IMR-90 (cell line): ENCODE measurements at regions not wholly inside any gene's neighbourhood (a gene's known extent, or its start where the extent isn't known, plus 50 kb on each side); places are given as distances from the start of the nearest gene placed in this dataset.

Source experiments
- ATAC-seq: fragments of 200-7000 bp; cut with Tn5 transposase; 2 replicates; pipeline ENCODE4 v1.9.1; 2020; ENCODE audit warnings: low read depth, mild to moderate bottlenecking, moderate library complexity
- BruUV-seq: library from RNA; stranded (reverse); fragments of 400-500 nt; replicated peaks from 2 replicates; lab custom pipeline; 2021; lab: Mats Ljungman, UMichigan
- CTCF ChIA-PET: fragments of 300-600 bp; formaldehyde crosslinking; extraction: SDS; loops from one replicate; lab custom pipeline; 2021; ENCODE audit warnings: antibody characterized with exemption; lab: Yijun Ruan, JAX
- POLR2A ChIA-PET: fragments of 300-600 bp; sonication (Branson Sonifier 250); formaldehyde crosslinking; loops from one replicate; lab custom pipeline; 2022; ENCODE audit warnings: antibody characterized with exemption; ENCODE audit not compliant: unreplicated experiment; lab: Charles Lee
- DNase-seq: peaks from one replicate; pipeline ENCODE4 v3.0.0; 2013
- H2AFZ ChIP-seq: replicated peaks from 2 replicates; pipeline ENCODE3; 2013; ENCODE audit warnings: low read length, mild to moderate bottlenecking; ENCODE audit not compliant: poor library complexity
- H2AK5ac ChIP-seq: 2 replicates; pipeline ENCODE4 v1.6.1; 2013; ENCODE audit warnings: low read depth, low read length, inconsistent platforms
- H2AK9ac ChIP-seq: replicated peaks from 2 replicates; pipeline ENCODE3; 2013; ENCODE audit warnings: mild to moderate bottlenecking, low read depth, low read length, moderate library complexity; ENCODE audit not compliant: poor library complexity
- H2BK120ac ChIP-seq: 2 replicates; pipeline ENCODE4 v1.6.1; 2013; ENCODE audit warnings: low read depth, low read length, inconsistent platforms
- H2BK15ac ChIP-seq: 3 replicates; pipeline ENCODE4 v1.6.1; 2013; ENCODE audit warnings: low read depth, low read length, inconsistent platforms
- H2BK20ac ChIP-seq: 2 replicates; pipeline ENCODE4 v1.6.1; 2013; ENCODE audit warnings: low read depth, mild to moderate bottlenecking, inconsistent platforms, low read length, moderate library complexity
- H2BK5ac ChIP-seq: 2 replicates; pipeline ENCODE4 v1.6.1; 2013; ENCODE audit warnings: mild to moderate bottlenecking, low read depth, low read length, inconsistent platforms; ENCODE audit not compliant: poor library complexity, severe bottlenecking
- H3K14ac ChIP-seq: replicated peaks from 2 replicates; pipeline ENCODE4 v1.6.1; 2013; ENCODE audit warnings: low read depth, low read length, inconsistent platforms
- H3K18ac ChIP-seq: 2 replicates; pipeline ENCODE4 v1.6.1; 2013; ENCODE audit warnings: low read depth, low read length, control low read depth
- H3K23ac ChIP-seq: 2 replicates; pipeline ENCODE4 v1.6.1; 2013; ENCODE audit warnings: low read depth, low read length, inconsistent platforms
- H3K27ac ChIP-seq: 2 replicates; pipeline ENCODE4 v1.5.1; 2013; ENCODE audit warnings: mild to moderate bottlenecking, control low read depth, low read length; ENCODE audit not compliant: insufficient read depth
- H3K27me3 ChIP-seq: 2 replicates; pipeline ENCODE4 v1.6.1; 2013; ENCODE audit warnings: low read length; ENCODE audit not compliant: control insufficient read depth, insufficient read depth
- H3K36me3 ChIP-seq: 2 replicates; pipeline ENCODE4 v1.6.1; 2013; ENCODE audit warnings: low read length, mixed read lengths; ENCODE audit not compliant: control insufficient read depth, insufficient read depth
- H3K4ac ChIP-seq: 2 replicates; pipeline ENCODE4 v1.6.1; 2013; ENCODE audit warnings: low read depth, low read length, inconsistent platforms
- H3K4me1 ChIP-seq: 2 replicates; pipeline ENCODE4 v1.6.1; 2013; ENCODE audit warnings: low read length, mixed read lengths; ENCODE audit not compliant: control insufficient read depth, insufficient read depth
- H3K4me2 ChIP-seq: 2 replicates; pipeline ENCODE4 v1.6.1; 2013; ENCODE audit warnings: low read depth, mild to moderate bottlenecking, control low read depth, low read length, moderate library complexity
- H3K4me3 ChIP-seq: 2 replicates; pipeline ENCODE4 v1.5.1; 2013; ENCODE audit warnings: low read depth, mild to moderate bottlenecking, control low read depth, low read length, moderate library complexity; ENCODE audit not compliant: insufficient read depth
- H3K56ac ChIP-seq: 2 replicates; pipeline ENCODE4 v1.6.1; 2013; ENCODE audit warnings: low read length, inconsistent platforms; ENCODE audit not compliant: insufficient read depth; ENCODE audit errors: extremely low read depth
- H3K79me1 ChIP-seq, 2 experiments: 2 replicates each; pipeline ENCODE4 v1.6.1; 2013; ENCODE audit warnings: low read length in 2 of 2, inconsistent platforms in 1 of 2, low read depth in 1 of 2
- H3K9ac ChIP-seq: 2 replicates; pipeline ENCODE4 v1.6.1; 2013; ENCODE audit warnings: low read depth, low read length, control low read depth
- H3K9me1 ChIP-seq: 2 replicates; pipeline ENCODE4 v1.6.1; 2013; ENCODE audit warnings: low read length, inconsistent platforms; ENCODE audit not compliant: insufficient read depth
- H3K9me3 ChIP-seq: 2 replicates; pipeline ENCODE4 v1.6.1; 2013; ENCODE audit warnings: low read length; ENCODE audit not compliant: control insufficient read depth, insufficient read depth
- H4K20me1 ChIP-seq: 2 replicates; pipeline ENCODE4 v1.6.1; 2013; ENCODE audit warnings: low read length, inconsistent platforms; ENCODE audit not compliant: insufficient read depth
- H4K5ac ChIP-seq: 2 replicates; pipeline ENCODE4 v1.6.1; 2013; ENCODE audit warnings: mild to moderate bottlenecking, low read depth, low read length, control low read depth
- H4K8ac ChIP-seq, 2 experiments: 2 replicates each; pipeline ENCODE4 v1.6.1; 2013; ENCODE audit warnings: low read depth in 2 of 2, low read length in 2 of 2, control low read depth in 1 of 2, inconsistent platforms in 1 of 2
- H4K91ac ChIP-seq: 2 replicates; pipeline ENCODE4 v1.6.1; 2013; ENCODE audit warnings: low read depth, low read length, inconsistent platforms; ENCODE audit not compliant: insufficient read depth
- BHLHE40 ChIP-seq: fragments of 150-350 bp; IDR thresholded peaks from 2 replicates; pipeline ENCODE4 v1.6.1; 2016; ENCODE audit warnings: mild to moderate bottlenecking, low read depth, low read length
- CEBPB ChIP-seq: IDR thresholded peaks from 2 replicates; pipeline ENCODE4 v1.6.1; 2012; ENCODE audit warnings: low read depth, low read length, improper control_type of control experiment
- ELK1 ChIP-seq: fragments of 150-350 bp; IDR thresholded peaks from 2 replicates; pipeline ENCODE4 v1.6.1; 2016; ENCODE audit warnings: low read depth, mild to moderate bottlenecking, low read length, moderate library complexity, borderline replicate concordance
- FOS ChIP-seq: fragments of 150-350 bp; IDR thresholded peaks from 2 replicates; pipeline ENCODE4 v1.6.1; 2016; ENCODE audit warnings: low read depth, low read length
- MAFK ChIP-seq: IDR thresholded peaks from 2 replicates; pipeline ENCODE4 v1.6.1; 2012; ENCODE audit warnings: low read depth, low read length, improper control_type of control experiment
- MAZ ChIP-seq: IDR thresholded peaks from 2 replicates; pipeline ENCODE4 v1.6.1; 2012; ENCODE audit warnings: low read depth, mild to moderate bottlenecking, low read length, improper control_type of control experiment, moderate library complexity, borderline replicate concordance
- MXI1 ChIP-seq: IDR thresholded peaks from 2 replicates; pipeline ENCODE4 v1.6.1; 2012; ENCODE audit warnings: low read depth, mild to moderate bottlenecking, low read length, moderate library complexity, borderline replicate concordance
- NFE2L2 ChIP-seq: fragments of 150-350 bp; IDR thresholded peaks from 2 replicates; pipeline ENCODE4 v1.6.1; 2016; ENCODE audit warnings: low read depth, mild to moderate bottlenecking, low read length
- POLR2A ChIP-seq: IDR thresholded peaks from 2 replicates; pipeline ENCODE4 v1.6.1; 2012; ENCODE audit warnings: mild to moderate bottlenecking, low read depth, low read length
- RAD21 ChIP-seq: IDR thresholded peaks from 2 replicates; pipeline ENCODE4 v1.6.1; 2012; ENCODE audit warnings: low read length, improper control_type of control experiment
- RCOR1 ChIP-seq: IDR thresholded peaks from 2 replicates; pipeline ENCODE4 v1.6.1; 2012; ENCODE audit warnings: mild to moderate bottlenecking, low read length, improper control_type of control experiment; ENCODE audit not compliant: insufficient replicate concordance
- RFX5 ChIP-seq: IDR thresholded peaks from 2 replicates; pipeline ENCODE4 v1.8.0; 2012; ENCODE audit warnings: low read depth, mild to moderate bottlenecking, low read length, moderate library complexity
- SMC3 ChIP-seq: fragments of 150-350 bp; IDR thresholded peaks from 2 replicates; pipeline ENCODE4 v1.6.1; 2016; ENCODE audit warnings: low read depth, mild to moderate bottlenecking, antibody characterized with exemption, low read length, moderate library complexity
- WGBS, 2 experiments: methylation state at CpG; one replicate each; pipeline versions ENCODE4 v1.1.5 to v1.1.7; 2013; ENCODE audit warnings: missing lambda C conversion rate in 2 of 2; ENCODE audit not compliant: insufficient read length in 1 of 2; ENCODE audit errors: extremely low coverage in 2 of 2; 5-methylcytosine and 5-hydroxymethylcytosine counted together
- dilution Hi-C: fragments of 300-500 bp; cut with HindIII; formaldehyde crosslinking; loops from one replicate; pipeline ENCODE4 v1.14.3; 2018; ENCODE audit warnings: low sequenced_read_pairs; ENCODE audit not compliant: unreplicated experiment
- in situ Hi-C: fragments of 300-500 bp; cut with MboI; formaldehyde crosslinking; loops from 3 replicates; pipeline ENCODE4 v1.14.3; 2019; ENCODE audit warnings: low sequenced_read_pairs, inconsistent platforms, mixed read lengths
- intact Hi-C: fragments of 100-400 bp; cut with micrococcal nuclease; formaldehyde crosslinking; loops from 2 replicates; pipeline ENCODE4 v1.10.0; 2022
- TF ChIP-seq, protein P1 (sequence below): fragments of 150-350 bp; IDR thresholded peaks from 2 replicates; pipeline ENCODE4 v1.6.1; 2017; ENCODE audit warnings: mild to moderate bottlenecking, antibody characterized with exemption, low read length, low read depth
- TF ChIP-seq, protein P2 (sequence below): conservative IDR thresholded peaks from 2 replicates; pipeline ENCODE4 v1.5.1; 2012; ENCODE audit warnings: mild to moderate bottlenecking, low read depth, low read length, improper control_type of control experiment

- no peak overlapping the region for H3K14ac ChIP-seq
- H2AK9ac ChIP-seq, result no peak overlapping the region
- ATAC-seq (no peak), DNase-seq (no peak)
- no peaks in the 10 kb centered on the region for H3K27me3 ChIP-seq
- no peak overlapping the region for H3K27ac ChIP-seq
- H3K4ac ChIP-seq, result no peak overlapping the region
- H3K23ac ChIP-seq, result no peak overlapping the region
- no peak overlapping the region for H3K18ac ChIP-seq
- H3K36me3 ChIP-seq, result no peaks in the 10 kb centered on the region
- H3K9ac ChIP-seq, result no peak overlapping the region
- H3K9me1 ChIP-seq, result no peaks in the 10 kb centered on the region
- no peaks in the 10 kb centered on the region for H4K20me1 ChIP-seq
- H2BK120ac ChIP-seq, result no peak overlapping the region
- CTCF ChIA-PET, result no interaction called here
- intact Hi-C loops (no loop called here), dilution Hi-C loops (no loop called here), in situ Hi-C loops (no loop called here)
- no peaks in the 10 kb centered on the region for H3K4me1 ChIP-seq
- H2AK5ac ChIP-seq, result no peak overlapping the region
- H2BK20ac ChIP-seq, result no peak overlapping the region
- H2BK5ac ChIP-seq, result no peak overlapping the region
- H3K4me3 ChIP-seq, result no peak overlapping the region
- TF ChIP-seq SMC3 (no peak), ELK1 (no peak), BHLHE40 (no peak), MXI1 (no peak), MAFK (no peak), RAD21 (no peak), RCOR1 (no peak), CEBPB (no peak), FOS (no peak), POLR2A (no peak), NFE2L2 (no peak), MAZ (no peak), RFX5 (no peak)
- TF ChIP-seq, protein P1, sequence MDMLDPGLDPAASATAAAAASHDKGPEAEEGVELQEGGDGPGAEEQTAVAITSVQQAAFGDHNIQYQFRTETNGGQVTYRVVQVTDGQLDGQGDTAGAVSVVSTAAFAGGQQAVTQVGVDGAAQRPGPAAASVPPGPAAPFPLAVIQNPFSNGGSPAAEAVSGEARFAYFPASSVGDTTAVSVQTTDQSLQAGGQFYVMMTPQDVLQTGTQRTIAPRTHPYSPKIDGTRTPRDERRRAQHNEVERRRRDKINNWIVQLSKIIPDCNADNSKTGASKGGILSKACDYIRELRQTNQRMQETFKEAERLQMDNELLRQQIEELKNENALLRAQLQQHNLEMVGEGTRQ, result no peak
- TF ChIP-seq, protein P2, sequence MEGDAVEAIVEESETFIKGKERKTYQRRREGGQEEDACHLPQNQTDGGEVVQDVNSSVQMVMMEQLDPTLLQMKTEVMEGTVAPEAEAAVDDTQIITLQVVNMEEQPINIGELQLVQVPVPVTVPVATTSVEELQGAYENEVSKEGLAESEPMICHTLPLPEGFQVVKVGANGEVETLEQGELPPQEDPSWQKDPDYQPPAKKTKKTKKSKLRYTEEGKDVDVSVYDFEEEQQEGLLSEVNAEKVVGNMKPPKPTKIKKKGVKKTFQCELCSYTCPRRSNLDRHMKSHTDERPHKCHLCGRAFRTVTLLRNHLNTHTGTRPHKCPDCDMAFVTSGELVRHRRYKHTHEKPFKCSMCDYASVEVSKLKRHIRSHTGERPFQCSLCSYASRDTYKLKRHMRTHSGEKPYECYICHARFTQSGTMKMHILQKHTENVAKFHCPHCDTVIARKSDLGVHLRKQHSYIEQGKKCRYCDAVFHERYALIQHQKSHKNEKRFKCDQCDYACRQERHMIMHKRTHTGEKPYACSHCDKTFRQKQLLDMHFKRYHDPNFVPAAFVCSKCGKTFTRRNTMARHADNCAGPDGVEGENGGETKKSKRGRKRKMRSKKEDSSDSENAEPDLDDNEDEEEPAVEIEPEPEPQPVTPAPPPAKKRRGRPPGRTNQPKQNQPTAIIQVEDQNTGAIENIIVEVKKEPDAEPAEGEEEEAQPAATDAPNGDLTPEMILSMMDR, result no peak
- H3K56ac ChIP-seq, result no peak overlapping the region
- POLR2A ChIA-PET, result no interaction called here
- H4K8ac ChIP-seq, result no peak overlapping the region
- no peak overlapping the region for H2AFZ ChIP-seq
- H2BK15ac ChIP-seq, result no peak overlapping the region
- H3K79me1 ChIP-seq, result no peaks in the 10 kb centered on the region
- H4K5ac ChIP-seq, result no peak overlapping the region
- WGBS, 2 experiments, result no CpG with 5 or more reads among the region's 3 CpGs
- H3K4me2 ChIP-seq, result no peak overlapping the region
- no peak overlapping the region for H4K91ac ChIP-seq
- no peaks in the 10 kb centered on the region for H3K9me3 ChIP-seq
- no TSS peak for BruUV-seq
These were observed 821.5 kb downstream of the CDH8 start for GRCh38 chr16:61214780-61215179.
